ENCODE measurements at regions not wholly inside any gene's neighbourhood (a gene's known extent, or its start where the extent isn't known, plus 50 kb on each side); places are given as distances from the start of the nearest gene placed in this dataset.

GRCh38 chr11:80669620-80670019 lies 1228.8 kb upstream of the TENM4 start:
- TF ChIP-seq CTCF (IDR thresholded peaks at IDR 0.05) (no peak), POLR2A (IDR thresholded peaks at IDR 0.05) (no peak)

Measured in Peyer's patch (tissue), 4 donors.